ENCODE measurements at regions not wholly inside any gene's neighbourhood (a gene's known extent, or its start where the extent isn't known, plus 50 kb on each side); places are given as distances from the start of the nearest gene placed in this dataset.
"Not testable (repeated sequence)": the region's sequence is repeated elsewhere in the genome, so short reads cannot be mapped to it uniquely, and the experiment has no call there.

GRCh38 chr2:36184848-36185247 lies 170.7 kb upstream of the CRIM1 start:
- no peaks in the 10 kb centered on the region for H3K9me3 ChIP-seq (ENCODE audit: low read depth)
- H3K27ac ChIP-seq = no peak overlapping the region
- no peaks in the 10 kb centered on the region for H3K36me3 ChIP-seq
- H3K27me3 ChIP-seq = no peaks in the 10 kb centered on the region
- TF ChIP-seq, protein P1, sequence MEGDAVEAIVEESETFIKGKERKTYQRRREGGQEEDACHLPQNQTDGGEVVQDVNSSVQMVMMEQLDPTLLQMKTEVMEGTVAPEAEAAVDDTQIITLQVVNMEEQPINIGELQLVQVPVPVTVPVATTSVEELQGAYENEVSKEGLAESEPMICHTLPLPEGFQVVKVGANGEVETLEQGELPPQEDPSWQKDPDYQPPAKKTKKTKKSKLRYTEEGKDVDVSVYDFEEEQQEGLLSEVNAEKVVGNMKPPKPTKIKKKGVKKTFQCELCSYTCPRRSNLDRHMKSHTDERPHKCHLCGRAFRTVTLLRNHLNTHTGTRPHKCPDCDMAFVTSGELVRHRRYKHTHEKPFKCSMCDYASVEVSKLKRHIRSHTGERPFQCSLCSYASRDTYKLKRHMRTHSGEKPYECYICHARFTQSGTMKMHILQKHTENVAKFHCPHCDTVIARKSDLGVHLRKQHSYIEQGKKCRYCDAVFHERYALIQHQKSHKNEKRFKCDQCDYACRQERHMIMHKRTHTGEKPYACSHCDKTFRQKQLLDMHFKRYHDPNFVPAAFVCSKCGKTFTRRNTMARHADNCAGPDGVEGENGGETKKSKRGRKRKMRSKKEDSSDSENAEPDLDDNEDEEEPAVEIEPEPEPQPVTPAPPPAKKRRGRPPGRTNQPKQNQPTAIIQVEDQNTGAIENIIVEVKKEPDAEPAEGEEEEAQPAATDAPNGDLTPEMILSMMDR (IDR thresholded peaks at IDR 0.05; ENCODE audit: low read depth, low read length) = no peak
- no peaks in the 10 kb centered on the region for H3K4me1 ChIP-seq (ENCODE audit: low read depth)
- no peak for DNase-seq (ENCODE audit: low read depth in 1 of 2, low spot score in 1 of 2)
- no peak overlapping the region for H3K4me3 ChIP-seq

GRCh38 chr2:36180789-36181482 lies 174.6 kb upstream of the CRIM1 start:
- not testable (repeated sequence) for DNase-seq (ENCODE audit: low read depth in 1 of 2, low spot score in 1 of 2); H3K4me3 ChIP-seq; H3K27me3 ChIP-seq; H3K4me1 ChIP-seq (ENCODE audit: low read depth); H3K9me3 ChIP-seq (ENCODE audit: low read depth); H3K27ac ChIP-seq; H3K36me3 ChIP-seq

DNA sequence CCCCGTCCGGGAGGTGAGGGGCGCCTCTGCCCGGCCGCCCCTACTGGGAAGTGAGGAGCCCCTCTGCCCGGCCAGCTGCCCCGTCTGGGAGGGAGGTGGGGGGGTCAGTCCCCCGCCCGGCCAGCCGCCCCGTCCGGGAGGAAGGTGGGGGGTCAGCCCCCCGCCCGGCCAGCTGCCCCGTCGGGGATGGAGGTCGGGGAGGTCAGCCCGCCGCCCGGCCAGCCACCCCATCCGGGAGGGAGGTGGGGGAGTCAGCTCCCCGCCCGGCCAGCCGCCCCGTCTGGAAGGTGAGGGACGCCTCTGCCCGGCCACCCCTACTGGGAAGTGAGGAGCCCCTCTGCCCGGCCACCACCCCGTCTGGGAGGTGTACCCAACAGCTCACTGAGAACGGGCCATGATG lies 175.3 kb upstream of the CRIM1 start:
- not testable (repeated sequence) for H3K27ac ChIP-seq; H3K4me3 ChIP-seq; H3K27me3 ChIP-seq; H3K36me3 ChIP-seq; DNase-seq (ENCODE audit: low read depth in 1 of 2, low spot score in 1 of 2); H3K9me3 ChIP-seq (ENCODE audit: low read depth); H3K4me1 ChIP-seq (ENCODE audit: low read depth)

DNA sequence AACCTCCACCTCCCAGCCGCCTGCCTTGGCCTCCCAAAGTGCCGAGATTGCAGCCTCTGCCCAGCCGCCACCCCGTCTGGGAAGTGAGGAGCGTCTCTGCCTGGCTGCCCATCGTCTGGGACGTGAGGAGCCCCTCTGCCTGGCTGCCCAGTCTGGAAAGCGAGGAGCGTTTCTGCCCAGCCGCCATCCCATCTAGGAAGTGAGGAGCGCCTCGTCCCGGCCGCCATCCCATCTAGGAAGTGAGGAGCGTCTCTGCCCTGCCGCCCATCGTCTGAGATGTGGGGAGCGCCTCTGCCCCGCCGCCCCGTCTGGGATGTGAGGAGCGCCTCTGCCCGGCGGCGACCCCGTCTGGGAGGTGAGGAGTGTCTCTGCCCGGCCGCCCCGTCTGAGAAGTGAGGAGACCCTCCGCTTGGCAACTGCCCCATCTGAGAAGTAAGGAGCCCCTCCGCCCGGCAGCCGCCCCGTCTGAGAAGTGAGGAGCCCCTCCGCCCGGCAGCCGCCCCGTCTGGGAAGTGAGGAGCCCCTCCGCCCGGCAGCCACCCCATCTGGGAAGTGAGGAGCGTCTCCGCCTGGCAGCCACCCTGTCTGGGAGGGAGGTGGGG lies 175.8 kb upstream of the CRIM1 start:
- not testable (repeated sequence) for H3K4me1 ChIP-seq (ENCODE audit: low read depth); H3K27me3 ChIP-seq; H3K36me3 ChIP-seq; H3K9me3 ChIP-seq (ENCODE audit: low read depth); H3K4me3 ChIP-seq; H3K27ac ChIP-seq; DNase-seq (ENCODE audit: low read depth in 1 of 2, low spot score in 1 of 2)

DNA sequence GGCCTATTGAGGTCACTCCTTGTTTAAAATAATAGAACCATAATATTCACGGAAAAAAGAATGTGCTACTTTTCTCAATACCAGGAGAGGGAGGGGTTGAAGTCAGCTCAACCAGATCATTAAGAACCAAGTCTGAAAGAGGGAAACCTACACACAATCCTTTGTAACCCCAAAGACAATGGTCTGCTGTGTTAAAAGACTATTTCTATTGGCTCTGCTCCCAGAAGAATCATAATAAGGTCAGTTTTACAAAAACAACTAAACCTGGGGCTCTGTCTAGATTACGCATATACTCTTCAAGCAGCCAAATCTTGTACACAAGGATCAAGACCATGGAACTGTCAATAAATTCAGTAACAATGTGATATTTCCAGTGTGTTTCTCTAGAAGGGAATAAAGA lies 177.2 kb upstream of the CRIM1 start:
- H3K36me3 ChIP-seq = no peaks in the 10 kb centered on the region
- no peaks in the 10 kb centered on the region for H3K4me1 ChIP-seq (ENCODE audit: low read depth)
- no peak overlapping the region for H3K4me3 ChIP-seq
- TF ChIP-seq, protein P1 (IDR thresholded peaks at IDR 0.05; ENCODE audit: low read depth, low read length) = no peak
- no peak for DNase-seq (ENCODE audit: low read depth in 1 of 2, low spot score in 1 of 2)
- H3K27me3 ChIP-seq = no peaks in the 10 kb centered on the region
- no peaks in the 10 kb centered on the region for H3K9me3 ChIP-seq (ENCODE audit: low read depth)
- H3K27ac ChIP-seq = no peak overlapping the region

- Histone ChIP-seq H3K27me3 (no peaks in the 10 kb centered on the region), H3K27ac (no peak overlapping the region), H3K4me1 (ENCODE audit: low read depth) (no peaks in the 10 kb centered on the region), H3K4me3 (no peak overlapping the region), H3K9me3 (ENCODE audit: low read depth) (no peaks in the 10 kb centered on the region), H3K36me3 (no peaks in the 10 kb centered on the region)
- DNase-seq (ENCODE audit: low read depth in 1 of 2, low spot score in 1 of 2) = no peak
- TF ChIP-seq, protein P1 (IDR thresholded peaks at IDR 0.05; ENCODE audit: low read depth, low read length) = no peak
These were observed 178.3 kb upstream of the CRIM1 start for GRCh38 chr2:36177282-36177681.

DNA sequence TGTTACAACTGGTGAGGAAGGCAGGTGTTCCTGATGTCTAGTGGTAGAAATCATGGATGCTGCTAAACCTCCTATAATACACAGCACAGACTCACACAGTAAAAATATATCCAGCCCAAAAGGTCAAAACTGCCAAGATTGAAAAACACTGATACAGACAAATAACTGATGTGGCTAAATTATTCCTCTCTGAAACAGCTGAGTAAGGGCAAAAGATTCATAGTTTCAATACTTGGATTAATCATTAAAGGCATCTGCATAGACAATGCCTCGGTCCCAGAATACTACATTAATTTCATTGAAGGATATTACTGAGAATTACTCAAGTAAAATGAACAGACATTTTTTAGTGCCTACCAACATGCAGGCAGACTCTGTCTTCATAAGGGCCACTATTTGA lies 180.7 kb upstream of the CRIM1 start:
- H3K9me3 ChIP-seq (ENCODE audit: low read depth) = no peaks in the 10 kb centered on the region
- no peaks in the 10 kb centered on the region for H3K4me1 ChIP-seq (ENCODE audit: low read depth)
- TF ChIP-seq, protein P1 (IDR thresholded peaks at IDR 0.05; ENCODE audit: low read depth, low read length) = no peak
- no peaks in the 10 kb centered on the region for H3K36me3 ChIP-seq
- H3K4me3 ChIP-seq = no peak overlapping the region
- H3K27ac ChIP-seq = no peak overlapping the region
- no peak for DNase-seq (ENCODE audit: low read depth in 1 of 2, low spot score in 1 of 2)
- H3K27me3 ChIP-seq = no peaks in the 10 kb centered on the region
